ENCODE measurements at regions not wholly inside any gene's neighbourhood (a gene's known extent, or its start where the extent isn't known, plus 50 kb on each side); places are given as distances from the start of the nearest gene placed in this dataset.

DNA sequence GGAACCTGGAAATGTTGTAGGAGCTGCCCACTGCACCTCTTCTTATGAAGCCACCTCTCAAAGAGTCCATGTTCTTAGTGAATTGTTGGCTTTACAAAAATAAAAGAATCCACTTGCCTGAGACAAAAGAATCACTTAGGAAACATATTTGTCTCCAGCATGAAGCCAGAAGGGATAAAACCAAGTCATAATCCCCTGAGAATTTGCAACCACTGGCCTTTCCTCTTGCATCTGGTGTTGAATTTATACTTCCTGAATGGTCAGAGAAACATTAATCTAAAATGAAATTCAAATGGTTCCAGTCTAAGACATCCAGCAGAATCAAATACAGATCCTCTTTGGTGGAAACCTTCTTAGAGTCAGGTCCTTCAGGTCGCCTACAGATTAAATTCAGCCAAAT lies 192.5 kb upstream of the ECI2 start:
- no peak for DNase-seq (ENCODE audit: low read depth)

DNA sequence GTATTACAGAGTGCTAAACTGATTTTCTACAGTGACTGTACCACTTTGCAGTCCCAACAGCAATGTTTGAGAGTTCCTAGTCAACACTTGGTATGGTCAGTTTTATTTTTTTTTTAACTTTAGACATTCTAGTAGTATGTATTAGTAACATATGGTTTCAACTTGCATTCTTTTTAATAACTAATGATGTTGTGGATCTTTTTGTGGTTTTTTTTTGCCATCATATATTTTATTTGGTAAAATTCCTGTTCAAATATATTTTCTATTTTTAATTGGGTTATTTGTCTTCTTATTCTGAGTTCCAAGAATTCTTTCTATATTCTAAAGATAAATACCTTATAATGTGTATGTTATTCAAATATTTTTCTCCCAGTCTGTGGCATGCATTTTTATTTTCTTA lies 189.4 kb upstream of the ECI2 start:
- no peak for DNase-seq (ENCODE audit: low read depth)

DNA sequence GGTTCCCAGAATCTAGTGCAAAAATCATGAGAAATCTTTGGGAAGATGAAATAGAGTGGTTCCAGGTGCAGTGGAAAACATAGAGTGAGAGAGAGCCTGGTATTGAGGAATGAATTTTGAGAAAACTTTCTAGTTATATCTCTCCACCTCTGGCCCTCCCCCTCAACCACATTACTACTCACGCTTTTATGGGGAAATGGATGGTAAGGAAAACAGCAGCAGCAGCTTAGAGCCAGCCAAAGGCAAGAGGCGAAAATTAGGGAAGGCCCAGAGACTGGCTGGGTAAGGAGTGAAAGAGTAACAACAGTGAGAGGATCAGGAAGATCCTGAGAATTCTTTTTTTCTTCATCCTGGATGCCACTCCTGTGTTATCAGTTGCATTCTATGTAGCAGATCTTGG lies 187.9 kb upstream of the ECI2 start:
- no peak for DNase-seq (ENCODE audit: low read depth)

DNA sequence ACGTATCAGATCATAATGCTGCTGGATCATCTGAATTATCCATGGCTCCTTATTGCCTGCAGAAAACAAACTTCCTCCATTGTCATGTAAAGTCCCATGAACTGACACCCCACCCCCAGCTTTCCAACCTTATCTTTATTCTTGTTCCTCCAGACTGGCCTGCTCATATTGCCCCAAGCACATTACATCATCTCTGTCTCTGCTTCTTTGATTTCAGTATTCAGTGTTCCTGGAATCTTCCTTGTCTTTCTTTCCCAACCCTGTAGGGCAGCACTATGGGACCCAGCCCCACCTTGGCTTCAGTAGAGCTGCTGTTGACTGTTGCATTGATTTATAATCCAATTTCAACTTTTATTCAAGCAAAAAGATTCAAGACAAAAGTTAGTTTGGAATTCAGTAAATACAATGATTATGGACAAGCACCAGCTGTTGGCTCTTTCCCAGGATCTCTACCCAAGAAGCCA lies 187.5 kb upstream of the ECI2 start:
- DNase-seq (ENCODE audit: low read depth): peak; percentile 60

DNA sequence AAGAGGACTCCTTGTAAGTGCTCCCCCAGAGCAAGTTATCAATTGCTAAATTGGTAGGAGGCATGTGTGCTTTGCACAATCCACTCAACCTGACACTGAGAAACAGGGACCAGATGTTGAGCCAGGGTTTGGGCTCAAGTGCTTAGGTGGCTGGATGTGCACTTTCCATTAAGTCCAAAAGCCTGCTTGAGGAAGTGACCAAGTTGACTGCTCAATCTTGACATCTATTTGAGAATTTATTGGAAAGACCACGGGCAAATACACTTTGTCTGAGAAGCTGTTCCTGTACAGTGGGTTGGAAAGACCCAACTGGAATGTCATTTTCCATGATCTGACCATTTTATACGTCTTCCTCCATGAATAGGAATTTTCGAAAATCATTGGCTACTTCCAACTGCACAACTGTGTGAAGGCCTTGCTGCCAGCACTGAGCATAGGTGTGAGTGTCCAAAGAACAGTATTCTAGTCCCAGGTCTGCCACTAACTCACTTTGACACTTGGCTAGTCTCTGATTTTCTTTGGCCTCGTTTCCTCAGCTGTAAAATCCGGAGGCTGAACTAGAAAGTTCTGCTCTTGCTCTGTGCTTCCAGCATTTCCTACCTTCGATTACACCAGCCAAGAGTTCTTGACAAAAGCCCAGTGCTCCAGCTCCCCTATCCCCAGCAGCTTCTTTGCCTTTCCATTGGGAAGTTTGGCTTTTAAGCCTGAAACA lies 186.9 kb upstream of the ECI2 start:
- no peak for DNase-seq (ENCODE audit: low read depth)

DNA sequence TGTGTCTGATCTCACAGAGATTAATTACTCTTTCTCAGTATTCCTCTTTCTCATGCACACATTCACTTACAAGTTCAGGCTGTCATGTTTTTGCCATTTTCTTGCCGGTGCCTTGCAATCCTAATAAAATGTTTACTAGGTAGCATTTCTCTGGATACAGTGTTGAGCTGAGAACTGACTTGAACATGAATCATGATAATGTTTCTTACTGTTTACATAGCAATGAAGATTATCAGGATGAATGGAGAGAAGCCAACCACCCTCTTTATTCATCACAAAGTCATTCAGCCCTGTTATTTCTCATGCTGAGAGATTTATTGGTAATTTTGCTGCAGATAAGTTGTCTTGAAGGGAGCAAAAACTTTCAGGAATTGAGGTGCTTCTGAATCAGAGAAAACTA lies 185.5 kb upstream of the ECI2 start:
- DNase-seq (ENCODE audit: low read depth): peak; percentile 76

DNA sequence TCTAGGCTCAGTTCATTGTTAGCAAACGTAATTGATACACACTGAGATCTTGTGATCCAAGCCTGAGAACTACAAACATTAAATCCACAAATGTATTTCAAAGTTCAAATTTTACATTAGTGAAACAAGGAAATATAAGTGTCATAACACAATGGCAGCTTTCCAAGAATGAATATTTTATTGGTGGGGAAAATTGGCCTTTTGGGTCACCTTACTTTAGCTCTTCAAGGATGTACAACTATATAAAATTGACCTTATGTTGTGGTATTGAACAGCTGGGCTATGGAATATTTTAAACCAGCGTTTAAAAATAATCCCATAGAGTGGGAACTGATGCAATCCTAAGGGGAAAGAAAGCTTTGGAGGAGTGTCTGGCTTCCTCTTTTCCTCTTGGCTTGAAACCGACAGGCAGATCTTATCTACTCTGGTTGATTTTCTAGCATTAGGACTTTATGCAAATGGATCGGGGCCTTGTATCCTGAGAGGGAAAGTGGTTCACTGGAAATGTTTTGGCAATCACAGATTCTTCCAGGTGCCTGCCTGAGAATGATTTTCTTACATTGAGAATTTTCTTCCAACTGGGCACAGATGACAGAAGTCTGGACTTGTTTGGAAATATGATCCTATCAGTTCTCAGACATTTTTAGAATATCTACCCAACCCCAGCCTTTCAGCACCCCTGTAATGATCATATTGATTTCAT lies 184.8 kb upstream of the ECI2 start:
- peak; percentile 84 for DNase-seq (ENCODE audit: low read depth)

DNA sequence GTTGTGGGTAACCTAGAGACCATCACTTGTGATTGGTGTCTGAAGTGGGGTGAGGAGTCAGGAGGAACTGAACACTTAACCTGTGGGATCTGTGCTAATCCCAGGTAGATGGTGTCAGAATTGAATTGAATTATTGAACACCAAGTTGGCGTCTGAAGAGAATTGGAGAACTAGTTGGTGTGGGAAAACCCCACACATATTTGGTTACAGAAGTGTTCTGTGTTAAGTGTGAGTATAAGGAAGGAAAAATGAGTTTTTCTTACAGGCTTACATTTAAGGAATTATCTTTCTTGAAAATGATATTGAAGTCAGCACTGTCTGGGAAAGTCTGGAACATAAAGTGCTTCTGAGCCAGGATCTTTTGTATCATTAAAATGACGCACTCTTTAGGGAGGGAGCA lies 182.9 kb upstream of the ECI2 start:
- DNase-seq (ENCODE audit: low read depth): no peak

DNA sequence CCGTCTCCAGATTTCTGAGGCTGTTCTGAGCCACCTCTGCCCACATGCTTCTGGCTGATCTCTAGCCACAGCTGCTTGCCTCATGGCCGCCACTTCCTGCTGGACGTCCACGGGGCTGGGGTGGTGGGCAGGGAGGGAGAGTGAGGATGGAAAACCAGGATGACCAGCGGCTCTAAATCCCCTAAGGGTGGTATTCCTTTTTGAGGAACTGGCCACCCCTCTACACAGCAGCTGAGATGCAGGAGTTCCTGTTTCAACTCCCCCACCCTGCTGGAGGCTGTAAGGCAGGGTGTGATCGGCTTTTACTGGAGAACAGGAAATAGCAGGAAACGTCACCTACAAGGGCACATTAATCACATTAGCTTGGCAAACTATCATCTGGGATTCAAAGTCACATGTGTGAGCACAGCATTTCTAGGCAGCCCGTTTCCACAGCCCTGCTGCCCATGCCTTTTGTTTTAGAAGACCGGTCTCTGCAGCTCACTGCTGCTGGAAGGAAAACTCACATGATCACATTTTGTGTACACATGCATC lies 181.6 kb upstream of the ECI2 start:
- DNase-seq (ENCODE audit: low read depth): peak; percentile 95

DNA sequence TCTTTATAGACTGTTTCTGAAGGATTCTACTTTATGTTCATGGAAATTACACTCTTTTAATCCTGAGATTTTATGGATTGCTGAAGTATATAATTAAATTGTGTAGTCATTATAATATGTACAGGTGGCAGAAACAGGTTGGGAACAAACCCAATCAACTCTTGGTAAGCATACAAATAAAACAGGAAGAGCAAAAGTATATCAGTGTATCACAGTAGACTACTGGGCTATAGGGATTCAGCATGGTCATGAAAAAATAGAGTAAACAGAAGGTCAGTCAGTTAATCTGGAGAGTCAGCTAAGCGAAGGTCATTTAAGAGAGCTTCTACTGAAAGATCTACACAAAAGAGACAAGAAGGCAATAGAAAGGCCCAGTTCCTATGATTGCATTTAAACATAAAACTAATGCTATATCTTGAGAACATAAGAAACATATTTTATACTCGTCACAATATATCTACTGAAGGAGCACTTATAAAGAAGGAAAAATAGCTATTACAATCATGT lies 178.9 kb upstream of the ECI2 start:
- DNase-seq (ENCODE audit: low read depth): no peak

DNA sequence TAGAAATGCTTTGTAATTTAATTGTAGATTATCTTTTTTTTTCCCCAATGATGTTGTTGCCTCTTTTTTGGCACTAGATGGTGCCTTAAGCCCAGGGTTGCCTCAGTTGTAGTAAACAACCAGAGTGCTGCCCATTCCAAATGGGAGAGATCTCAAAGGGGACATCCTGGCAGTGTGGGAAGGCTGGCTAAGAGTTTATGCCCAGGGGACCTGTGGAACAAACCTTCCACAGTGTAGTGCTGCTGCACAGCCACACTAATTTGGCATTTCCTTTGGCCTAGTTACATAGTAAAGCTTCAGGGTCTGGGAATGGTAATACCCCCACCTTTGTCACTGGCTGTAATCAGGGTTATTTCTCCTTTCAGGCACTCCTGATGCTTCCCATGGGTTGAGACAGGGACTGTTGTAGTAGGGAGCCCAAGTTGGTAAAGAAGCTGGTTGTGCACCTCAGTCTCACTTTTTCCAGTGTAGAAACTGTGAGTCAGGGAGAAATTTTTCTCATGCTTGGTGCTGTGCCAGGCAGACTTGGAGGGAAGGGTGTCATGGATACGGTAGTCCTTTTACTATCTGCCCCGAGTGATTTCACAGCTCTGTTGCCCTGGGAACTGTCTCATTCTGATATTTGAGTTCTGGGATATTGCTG lies 177.8 kb upstream of the ECI2 start:
- DNase-seq (ENCODE audit: low read depth): peak; percentile 92

DNA sequence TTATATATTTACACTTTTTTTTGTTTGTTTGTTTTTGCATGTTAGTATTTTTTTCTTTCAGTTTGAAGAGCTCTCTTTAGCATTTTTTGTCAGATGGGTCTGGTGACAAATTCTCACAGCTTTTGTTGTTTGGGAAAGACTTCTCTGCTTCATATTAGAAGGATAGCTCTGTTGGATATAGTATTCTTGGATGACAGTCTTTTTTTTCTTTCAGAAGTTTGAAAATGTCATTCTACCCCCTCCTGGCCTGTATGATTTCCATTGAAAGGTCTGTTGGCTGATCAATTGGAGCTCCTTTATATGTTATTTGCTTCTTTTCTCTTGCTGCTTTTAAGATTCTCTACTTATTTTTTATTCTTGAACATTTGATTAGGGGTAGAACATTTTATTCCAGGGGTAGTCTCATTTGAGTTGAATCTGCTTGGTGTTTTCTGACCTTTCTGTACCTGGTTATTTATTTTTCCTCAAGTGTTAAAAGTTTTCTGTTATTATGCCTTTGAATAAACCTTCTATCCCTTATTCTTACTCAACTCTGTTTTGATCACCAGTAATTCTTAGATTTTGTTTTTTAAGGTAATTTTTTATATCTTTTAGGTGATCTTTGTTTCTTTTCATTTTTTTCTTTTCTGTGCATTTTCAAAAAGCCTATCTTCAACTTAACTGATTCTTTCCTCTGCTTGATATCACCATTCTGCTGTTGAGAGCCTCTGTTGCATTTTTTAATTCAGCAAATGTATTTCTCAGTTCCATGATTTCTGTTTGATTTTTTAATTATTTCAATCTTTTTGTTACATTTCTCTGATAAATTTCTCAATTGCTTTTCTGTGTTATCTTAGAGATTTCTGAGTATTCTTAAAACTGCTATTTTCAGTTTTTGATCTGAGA lies 176.8 kb upstream of the ECI2 start:
- DNase-seq (ENCODE audit: low read depth): no peak

DNA sequence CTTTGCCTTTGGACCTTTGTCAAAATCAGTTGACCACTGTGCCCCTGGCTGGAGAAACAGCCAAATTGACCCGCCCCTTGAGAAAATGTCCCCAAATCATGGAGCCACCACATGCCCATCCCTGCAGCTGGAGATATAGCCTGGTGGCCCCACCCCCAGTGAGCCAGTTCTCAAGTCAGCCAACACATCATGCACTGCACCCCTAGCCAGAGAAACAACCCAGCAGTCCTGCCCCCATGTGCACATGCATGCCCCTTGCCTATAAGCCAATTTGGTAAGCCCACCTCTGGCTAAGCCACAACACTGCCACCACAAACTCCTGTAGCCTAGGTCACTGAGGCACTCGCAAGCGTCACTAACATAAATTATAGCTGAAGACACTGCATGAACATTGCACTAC lies 174.2 kb upstream of the ECI2 start:
- DNase-seq (ENCODE audit: low read depth): no peak

DNA sequence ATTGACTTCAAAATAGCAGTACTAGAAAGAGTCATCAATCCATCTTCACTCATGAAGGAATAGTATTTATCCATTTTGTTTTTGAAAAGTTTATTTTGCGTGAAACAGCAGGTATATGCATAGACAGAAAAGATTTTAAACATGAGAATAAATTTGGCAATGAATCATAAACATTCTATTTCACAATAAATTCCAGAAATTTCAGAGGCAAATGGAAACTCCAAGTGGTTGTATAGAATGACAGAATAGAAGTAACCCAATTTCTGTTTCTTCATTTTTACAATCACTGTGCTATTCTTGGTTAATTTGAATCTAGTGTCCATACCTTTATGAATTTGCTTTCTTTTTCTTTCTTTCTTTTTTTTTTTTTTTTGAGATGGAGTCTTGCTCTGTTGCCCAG lies 173.0 kb upstream of the ECI2 start:
- DNase-seq (ENCODE audit: low read depth): no peak

DNA sequence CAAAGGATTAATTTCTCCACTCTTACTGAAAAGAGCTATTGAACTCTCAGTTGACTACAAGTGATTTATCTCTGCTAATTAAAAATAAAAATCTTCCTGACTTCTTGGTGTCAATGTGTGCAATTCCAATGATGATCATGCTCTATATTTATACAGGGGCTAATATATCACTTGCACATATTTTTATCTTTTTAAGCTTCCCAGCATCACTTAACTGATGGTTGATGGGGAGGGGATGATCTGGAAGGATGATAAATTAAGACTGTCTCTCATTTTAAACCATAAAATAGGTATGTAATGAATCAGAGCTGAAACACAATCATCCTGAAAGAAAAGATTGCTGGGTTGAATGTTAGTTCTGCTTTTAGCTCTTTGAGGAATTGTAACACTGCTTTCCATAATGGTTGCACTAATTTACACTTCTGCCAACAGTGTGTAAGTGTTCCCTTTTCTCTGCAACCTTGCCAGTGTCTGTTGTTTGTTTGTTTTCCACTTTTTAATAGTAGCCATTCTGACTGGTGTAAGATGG lies 169.6 kb upstream of the ECI2 start:
- no peak for DNase-seq (ENCODE audit: low read depth)

DNA sequence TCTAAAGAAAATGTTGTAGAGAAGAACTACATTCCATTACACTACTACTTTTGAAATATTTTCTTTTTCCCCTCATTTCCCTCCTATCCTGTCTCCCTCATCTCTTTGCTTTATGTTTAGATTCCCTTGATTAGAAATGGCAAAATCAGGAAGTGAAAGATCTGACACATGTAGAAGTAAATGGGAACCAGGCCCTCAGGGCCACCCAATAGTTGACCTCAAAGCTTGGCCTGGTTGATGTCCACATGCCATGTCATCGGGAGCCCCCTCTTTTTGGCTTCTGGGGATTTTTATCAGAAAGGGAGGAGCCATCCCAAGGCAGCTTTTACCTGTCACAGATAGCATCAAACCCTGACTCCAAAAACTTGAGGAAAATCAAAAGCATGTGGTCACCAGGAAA lies 168.3 kb upstream of the ECI2 start:
- DNase-seq (ENCODE audit: low read depth): no peak

DNA sequence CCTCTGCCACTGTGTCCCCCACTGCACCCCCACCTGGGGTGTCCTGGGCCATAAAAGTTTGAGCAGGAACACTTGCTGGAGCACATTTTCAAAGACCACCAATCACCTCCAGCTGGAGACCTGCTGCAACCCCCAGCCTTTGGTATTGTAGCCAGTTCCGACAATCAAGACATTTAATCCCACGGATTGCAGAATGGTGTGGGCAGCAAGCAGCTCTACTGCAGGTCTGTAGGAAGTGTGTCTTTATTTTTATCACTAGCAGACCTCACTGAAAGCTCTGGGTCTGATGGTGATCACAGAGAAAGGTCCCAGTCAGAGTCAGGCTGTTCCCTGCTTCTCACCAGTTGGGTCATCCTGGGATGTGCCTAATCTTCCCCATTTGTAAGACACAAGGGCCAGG lies 167.1 kb upstream of the ECI2 start:
- DNase-seq (ENCODE audit: low read depth): no peak

DNA sequence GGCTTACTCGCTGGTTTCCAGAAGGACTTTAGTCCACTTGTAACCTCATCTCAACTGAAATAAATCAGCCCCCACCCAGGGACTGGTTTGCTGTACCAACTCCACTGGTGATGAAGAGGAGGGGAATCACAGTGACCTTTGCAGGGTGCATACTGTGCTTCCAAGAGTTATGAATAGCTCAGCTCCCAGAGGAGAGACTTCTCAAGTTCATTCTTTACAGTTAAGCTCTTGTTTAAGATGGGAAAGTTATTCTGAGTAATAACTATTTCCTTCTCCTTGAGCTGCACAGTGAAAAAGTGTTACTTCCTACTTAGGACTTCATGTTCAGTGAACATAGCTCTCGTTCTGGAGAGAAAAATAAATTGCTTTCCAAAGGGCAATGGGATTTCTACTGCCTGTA lies 166.5 kb upstream of the ECI2 start:
- DNase-seq (ENCODE audit: low read depth): no peak

DNA sequence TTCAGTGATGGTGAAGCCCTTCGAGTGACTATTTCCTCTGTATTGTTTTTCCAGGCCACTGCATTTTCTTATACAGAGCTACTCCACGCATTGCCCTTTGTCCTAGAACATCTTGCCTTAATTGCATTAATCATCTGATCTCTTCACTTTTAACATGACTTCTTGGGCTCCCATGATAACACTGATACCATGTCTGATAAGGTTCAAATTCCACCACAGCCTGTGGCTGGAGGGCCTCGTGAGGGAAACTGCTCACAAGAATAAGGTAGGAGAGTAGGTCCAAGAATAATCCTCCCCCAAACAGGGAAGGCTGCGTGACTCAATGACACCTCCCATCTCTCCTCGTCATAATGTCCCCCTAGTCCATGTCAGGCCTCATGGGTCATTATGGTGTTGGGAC lies 165.5 kb upstream of the ECI2 start:
- no peak for DNase-seq (ENCODE audit: low read depth)

DNA sequence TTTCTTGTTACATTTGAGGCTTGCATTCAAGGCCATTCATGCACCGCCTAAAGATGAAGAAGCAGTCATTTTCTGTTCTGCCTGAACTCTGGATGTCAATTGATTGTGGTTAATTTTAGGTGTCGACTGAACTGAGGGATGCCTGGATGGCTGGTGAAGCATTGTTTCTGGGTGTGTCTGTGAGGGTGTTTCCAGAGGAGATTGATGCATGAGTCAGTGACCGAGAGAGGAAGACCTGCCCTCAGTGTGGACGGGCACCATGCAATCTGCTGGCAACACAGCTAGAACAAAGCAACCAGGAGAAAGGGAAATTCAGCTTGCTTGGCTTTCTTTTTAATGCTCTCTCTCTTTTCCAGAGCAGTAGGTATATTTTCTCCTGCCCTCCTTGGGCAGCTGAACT lies 164.1 kb upstream of the ECI2 start:
- DNase-seq (ENCODE audit: low read depth): peak; percentile 50

DNA sequence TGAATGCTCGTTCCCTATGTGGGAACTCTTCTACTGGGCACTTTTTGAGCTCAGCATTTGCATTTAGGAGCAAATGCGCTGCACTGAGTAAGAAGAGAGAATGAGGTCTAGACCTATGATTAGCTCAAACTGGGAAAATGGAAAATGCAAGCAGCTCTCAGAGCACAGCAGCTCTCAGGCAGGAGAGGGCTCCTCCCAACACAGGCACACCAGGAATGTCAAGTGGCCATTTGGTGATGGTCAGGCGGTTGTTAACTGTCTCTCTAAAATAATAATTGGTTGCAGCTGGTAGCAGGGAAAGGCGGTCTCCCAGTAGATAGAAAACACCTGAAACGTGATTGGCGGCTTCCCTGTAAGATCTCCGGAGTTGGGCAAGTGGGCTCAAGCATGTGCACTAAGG lies 162.0 kb upstream of the ECI2 start:
- no peak for DNase-seq (ENCODE audit: low read depth)
